CMK (cell line): ENCODE measurements at regions not wholly inside any gene's neighbourhood (a gene's known extent, or its start where the extent isn't known, plus 50 kb on each side); places are given as distances from the start of the nearest gene placed in this dataset.

Source experiments
- DNase-seq: peaks from one replicate; pipeline ENCODE4 v3.0.0-alpha.2; 2010; ENCODE audit warnings: low read depth

GRCh38 chr5:32503261-32503660 is 58.7 kb upstream of the ZFR start:
- no peak for DNase-seq

DNA sequence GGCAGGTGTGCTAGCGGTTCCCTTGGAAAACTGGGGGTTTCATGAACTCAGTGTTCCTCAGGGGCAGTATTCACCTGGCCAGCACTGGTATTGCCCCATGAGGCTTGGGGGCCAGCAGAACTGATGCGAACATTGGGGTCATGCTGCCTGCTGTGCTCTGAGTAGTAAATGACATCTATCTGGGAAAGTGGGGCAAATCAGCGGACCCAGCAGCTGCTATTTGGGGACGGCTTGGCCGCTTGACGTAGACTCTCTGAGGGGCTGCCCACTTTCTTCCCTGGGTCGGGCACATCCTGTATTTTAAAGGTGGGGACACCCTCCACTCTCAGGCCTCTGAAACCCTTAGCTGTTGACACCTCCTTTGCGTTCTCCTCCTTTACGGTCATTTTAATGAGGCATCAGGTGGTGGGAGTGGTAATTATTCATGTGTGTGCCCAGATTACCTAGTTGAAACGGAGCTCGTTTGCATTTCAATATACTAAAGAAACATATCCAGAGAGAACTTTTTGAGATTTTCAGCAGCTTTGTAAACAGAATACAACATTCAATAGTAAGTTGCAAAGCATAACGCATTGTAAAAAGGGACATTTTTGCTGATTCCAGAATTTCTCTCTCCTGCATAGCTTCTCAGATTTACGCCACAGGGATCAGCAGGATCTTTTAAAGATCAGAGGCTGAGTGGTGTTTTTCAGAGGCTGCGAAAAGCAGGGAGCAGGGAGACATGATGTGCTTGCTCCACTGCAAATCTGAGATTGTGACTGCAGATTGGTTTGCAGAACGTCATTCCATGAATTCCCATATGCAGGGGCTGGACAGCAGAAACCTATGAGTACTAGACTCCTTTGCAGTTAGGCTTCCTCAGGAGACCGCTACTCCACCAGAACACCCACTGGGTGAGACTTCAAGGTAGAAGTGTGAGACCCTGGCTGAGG is 56.8 kb upstream of the ZFR start:
- no peak for DNase-seq

- DNase-seq = no peak
Measured at GRCh38 chr5:32500181-32500580, 55.6 kb upstream of the ZFR start.

GRCh38 chr5:32499261-32499660 is 54.7 kb upstream of the ZFR start:
- DNase-seq = no peak

DNA sequence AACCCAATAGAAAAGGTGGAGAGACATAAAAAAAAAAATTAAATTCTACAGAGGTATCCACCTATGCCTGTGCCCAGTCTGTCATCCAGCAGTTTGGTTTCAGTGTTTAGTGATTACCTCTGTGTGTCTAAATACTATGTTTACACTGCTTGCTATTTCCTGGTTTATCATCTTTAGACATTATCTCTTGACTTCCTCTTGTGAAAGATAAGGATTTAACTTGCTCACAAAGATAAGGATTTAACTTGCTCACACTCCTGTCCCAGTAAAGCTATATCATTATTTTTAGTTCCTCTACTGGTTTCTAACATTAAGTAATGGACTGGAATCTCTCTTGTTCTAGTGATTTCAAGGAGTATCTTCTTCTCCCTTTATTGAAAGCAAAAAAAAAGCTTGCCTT is 53.9 kb upstream of the ZFR start:
- DNase-seq = peak; percentile 20

DNA sequence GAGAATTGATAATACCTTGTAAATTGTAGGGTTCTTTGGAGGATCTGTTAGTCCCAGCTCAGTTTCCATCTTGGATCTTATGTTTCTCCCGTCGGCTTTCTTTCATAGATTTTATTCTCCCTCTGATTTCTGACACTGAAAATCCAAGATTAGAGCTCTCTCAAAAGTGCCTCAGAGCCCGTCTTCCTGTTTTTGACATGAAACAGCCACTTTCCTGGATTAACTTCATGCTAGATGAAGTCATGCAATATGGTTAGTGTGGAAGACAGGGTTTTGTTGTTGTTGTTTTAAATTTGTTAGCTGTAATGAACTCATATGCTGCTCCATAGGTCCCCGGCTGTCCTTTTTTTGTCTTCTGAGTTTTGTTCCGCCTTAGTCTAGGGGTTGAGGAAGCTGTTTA is 51.6 kb upstream of the ZFR start:
- DNase-seq = no peak

GRCh38 chr5:32494827-32495226 is 50.3 kb upstream of the ZFR start:
- no peak for DNase-seq
